ENCODE measurements at regions not wholly inside any gene's neighbourhood (a gene's known extent, or its start where the extent isn't known, plus 50 kb on each side); places are given as distances from the start of the nearest gene placed in this dataset.
A peak's percentile ranks its signal among the peaks of the same experiment; 100 is the strongest.

DNA sequence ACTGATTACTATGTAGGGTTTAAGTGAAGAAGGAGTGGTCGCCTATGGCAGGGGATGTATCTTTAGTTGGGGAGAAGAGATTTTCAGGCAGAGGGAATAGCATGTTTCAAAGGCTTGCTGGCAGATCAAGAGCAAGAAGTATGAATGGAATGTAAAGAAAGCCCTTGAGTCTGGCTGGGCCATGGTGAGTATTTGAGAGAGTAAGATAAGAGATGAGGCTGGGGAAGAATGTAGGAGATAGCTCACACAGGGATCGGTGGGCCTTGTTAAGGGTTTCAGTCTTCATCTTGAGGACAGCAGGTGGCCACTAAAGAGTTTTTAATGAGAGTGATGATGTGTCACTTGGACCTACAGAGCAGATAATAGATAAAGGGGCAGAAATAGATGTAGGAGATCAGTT, 319.1 kb upstream of the RPS6KA3 start:
- no peak overlapping the region for H3K4me3 ChIP-seq
- H3K4me1 ChIP-seq, result no peaks in the 10 kb centered on the region
- no peaks in the 10 kb centered on the region for H3K27me3 ChIP-seq
- H3K27ac ChIP-seq, result no peak overlapping the region
- H3K9me3 ChIP-seq, result no peaks in the 10 kb centered on the region
- TF ChIP-seq, protein P1, sequence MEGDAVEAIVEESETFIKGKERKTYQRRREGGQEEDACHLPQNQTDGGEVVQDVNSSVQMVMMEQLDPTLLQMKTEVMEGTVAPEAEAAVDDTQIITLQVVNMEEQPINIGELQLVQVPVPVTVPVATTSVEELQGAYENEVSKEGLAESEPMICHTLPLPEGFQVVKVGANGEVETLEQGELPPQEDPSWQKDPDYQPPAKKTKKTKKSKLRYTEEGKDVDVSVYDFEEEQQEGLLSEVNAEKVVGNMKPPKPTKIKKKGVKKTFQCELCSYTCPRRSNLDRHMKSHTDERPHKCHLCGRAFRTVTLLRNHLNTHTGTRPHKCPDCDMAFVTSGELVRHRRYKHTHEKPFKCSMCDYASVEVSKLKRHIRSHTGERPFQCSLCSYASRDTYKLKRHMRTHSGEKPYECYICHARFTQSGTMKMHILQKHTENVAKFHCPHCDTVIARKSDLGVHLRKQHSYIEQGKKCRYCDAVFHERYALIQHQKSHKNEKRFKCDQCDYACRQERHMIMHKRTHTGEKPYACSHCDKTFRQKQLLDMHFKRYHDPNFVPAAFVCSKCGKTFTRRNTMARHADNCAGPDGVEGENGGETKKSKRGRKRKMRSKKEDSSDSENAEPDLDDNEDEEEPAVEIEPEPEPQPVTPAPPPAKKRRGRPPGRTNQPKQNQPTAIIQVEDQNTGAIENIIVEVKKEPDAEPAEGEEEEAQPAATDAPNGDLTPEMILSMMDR (IDR thresholded peaks at IDR 0.05), result no peak
- TF ChIP-seq POLR2A (IDR thresholded peaks at IDR 0.05), result no peak
- DNase-seq, result no peak
- intact Hi-C loops (cut with DNase I; ENCODE audit: low total_unique reads), result no loop called here
- H3K36me3 ChIP-seq, result no peaks in the 10 kb centered on the region

DNA sequence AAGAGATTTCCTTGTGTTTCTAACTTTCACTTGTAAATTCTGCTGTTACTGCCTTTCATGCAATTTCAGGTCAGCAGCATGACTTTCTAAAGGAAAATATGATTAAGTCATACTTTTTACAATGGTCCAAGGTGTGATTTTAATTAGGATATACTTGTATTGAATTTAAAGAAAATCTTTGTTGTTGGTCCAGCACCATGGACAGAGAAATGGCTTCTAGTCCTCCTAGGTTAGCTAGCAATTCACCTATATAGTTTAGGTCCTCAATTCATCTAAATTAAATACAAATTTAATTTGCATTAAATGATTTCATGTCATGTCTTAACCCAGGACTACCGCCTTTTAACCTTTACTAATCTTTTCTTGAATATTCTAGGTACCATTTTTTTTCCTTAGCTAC, 304.9 kb upstream of the RPS6KA3 start:
- no peaks in the 10 kb centered on the region for H3K36me3 ChIP-seq
- no peaks in the 10 kb centered on the region for H3K27me3 ChIP-seq
- no peak overlapping the region for H3K27ac ChIP-seq
- no peak overlapping the region for H3K4me3 ChIP-seq
- DNase-seq, result no peak
- H3K4me1 ChIP-seq, result no peaks in the 10 kb centered on the region
- intact Hi-C loops (cut with DNase I; ENCODE audit: low total_unique reads), result no loop called here
- no peaks in the 10 kb centered on the region for H3K9me3 ChIP-seq
- TF ChIP-seq, protein P1 (IDR thresholded peaks at IDR 0.05), result no peak
- no peak for TF ChIP-seq POLR2A (IDR thresholded peaks at IDR 0.05)

DNA sequence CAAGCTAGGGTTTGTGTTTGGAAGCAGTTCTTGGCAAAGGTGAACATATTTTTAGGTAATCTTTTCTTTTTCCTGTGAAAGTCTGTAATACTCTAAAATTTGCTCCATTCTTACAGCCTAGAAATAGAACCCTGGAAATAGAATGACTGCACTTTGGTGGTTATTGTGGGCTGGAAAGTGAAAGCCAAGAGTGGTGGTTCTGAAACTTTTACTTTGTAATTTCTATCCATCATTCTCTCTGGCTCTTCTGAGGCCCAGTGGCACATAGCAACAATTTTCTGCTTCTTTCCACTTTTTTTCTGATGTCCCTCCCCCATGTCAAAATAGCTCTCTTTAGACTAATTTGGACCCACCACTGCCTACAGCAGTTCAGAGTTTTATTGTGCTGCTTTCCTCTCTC, 300.4 kb upstream of the RPS6KA3 start:
- H3K27me3 ChIP-seq, result no peaks in the 10 kb centered on the region
- no peaks in the 10 kb centered on the region for H3K4me1 ChIP-seq
- H3K4me3 ChIP-seq, result no peak overlapping the region
- H3K27ac ChIP-seq, result no peak overlapping the region
- no peaks in the 10 kb centered on the region for H3K36me3 ChIP-seq
- TF ChIP-seq, protein P1 (IDR thresholded peaks at IDR 0.05), result no peak
- TF ChIP-seq POLR2A (IDR thresholded peaks at IDR 0.05), result no peak
- intact Hi-C loops (cut with DNase I; ENCODE audit: low total_unique reads), result no loop called here
- no peaks in the 10 kb centered on the region for H3K9me3 ChIP-seq
- no peak for DNase-seq

DNA sequence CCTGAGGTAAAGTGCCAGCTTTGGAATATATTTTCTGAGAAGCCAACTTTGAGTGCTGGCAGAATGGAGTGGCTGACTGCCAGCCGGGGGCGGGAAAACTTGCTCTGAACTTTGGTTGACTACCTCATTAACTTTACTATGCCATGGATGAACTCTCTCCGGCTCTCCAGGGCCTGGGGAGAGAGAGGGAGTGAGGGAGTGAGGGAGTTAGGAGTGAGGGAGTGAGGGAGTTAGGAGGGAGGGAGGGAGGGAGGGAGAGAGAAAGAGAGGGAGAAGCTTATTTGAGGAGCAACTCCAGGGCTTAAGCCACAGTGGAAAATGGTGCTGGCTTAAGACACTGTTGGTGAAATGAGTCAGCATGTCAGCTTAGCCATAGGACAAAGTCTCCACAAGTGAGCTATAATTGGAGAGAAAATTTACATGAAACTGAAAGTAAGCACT, 280.9 kb upstream of the RPS6KA3 start:
- intact Hi-C loops (cut with DNase I; ENCODE audit: low total_unique reads), result no loop called here
- H3K36me3 ChIP-seq, result no peaks in the 10 kb centered on the region
- DNase-seq, result peak in 1 of 2 donors; percentile 37
- H3K27me3 ChIP-seq, result peaks cover 0 to 5% of the 10 kb centered on the region in 2 donors
- no peak overlapping the region for H3K4me3 ChIP-seq
- peak overlapping the region in 1 of 2 donors; percentile 25 for H3K27ac ChIP-seq
- TF ChIP-seq, protein P1 (IDR thresholded peaks at IDR 0.05), result no peak
- no peak for TF ChIP-seq POLR2A (IDR thresholded peaks at IDR 0.05)
- H3K4me1 ChIP-seq, result no peaks in the 10 kb centered on the region
- no peaks in the 10 kb centered on the region for H3K9me3 ChIP-seq

DNA sequence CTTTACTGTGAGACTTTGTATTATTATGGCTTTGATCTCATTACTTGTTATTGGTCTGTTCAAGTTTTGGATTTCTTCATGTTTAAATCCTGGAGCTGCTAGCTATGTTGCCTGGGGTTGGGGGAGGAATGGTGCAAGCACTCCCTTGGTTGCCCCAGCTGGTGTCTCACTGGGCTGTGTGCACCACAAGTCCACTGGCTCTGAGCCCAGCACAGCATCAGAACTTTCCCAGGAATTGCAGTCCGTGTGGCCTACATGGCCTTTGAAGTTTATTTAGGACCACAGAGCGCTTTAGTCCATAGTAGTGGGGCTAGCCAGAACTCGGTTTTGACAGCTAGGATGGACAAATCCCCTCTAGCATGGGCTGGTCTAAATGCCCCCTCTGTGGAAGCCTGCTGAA, 278.8 kb upstream of the RPS6KA3 start:
- H3K36me3 ChIP-seq, result no peaks in the 10 kb centered on the region
- peaks cover 0 to 5% of the 10 kb centered on the region in 2 donors for H3K27me3 ChIP-seq
- no peaks in the 10 kb centered on the region for H3K4me1 ChIP-seq
- no peak overlapping the region for H3K4me3 ChIP-seq
- intact Hi-C loops (cut with DNase I; ENCODE audit: low total_unique reads), result no loop called here
- no peak overlapping the region for H3K27ac ChIP-seq
- H3K9me3 ChIP-seq, result no peaks in the 10 kb centered on the region
- no peak for DNase-seq
- no peak for TF ChIP-seq POLR2A (IDR thresholded peaks at IDR 0.05)
- TF ChIP-seq, protein P1 (IDR thresholded peaks at IDR 0.05), result no peak
